H9 (cell line): ENCODE measurements at regions not wholly inside any gene's neighbourhood (a gene's known extent, or its start where the extent isn't known, plus 50 kb on each side); places are given as distances from the start of the nearest gene placed in this dataset.

Experiments used
- DNase-seq: peaks from one replicate; pipeline ENCODE4 v3.0.0-alpha.2; 2017
- H2AFZ ChIP-seq: one replicate; pipeline ENCODE4 v1.6.1; 2013; ENCODE audit warnings: mild to moderate bottlenecking, low read length, control low read depth, moderate library complexity
- H2AK5ac ChIP-seq: 2 replicates; pipeline ENCODE4 v1.6.1; 2013; ENCODE audit warnings: low read length, control low read depth, mixed read lengths; ENCODE audit not compliant: insufficient read length
- H2BK120ac ChIP-seq: one replicate; pipeline ENCODE4 v1.6.1; 2013; ENCODE audit warnings: low read depth, mild to moderate bottlenecking, low read length, control low read depth, inconsistent platforms; ENCODE audit not compliant: poor library complexity, severe bottlenecking
- H2BK12ac ChIP-seq: 2 replicates; pipeline ENCODE4 v1.6.1; 2013; ENCODE audit warnings: low read length, control low read depth, mixed read lengths, low read depth; ENCODE audit not compliant: insufficient read length
- H2BK15ac ChIP-seq: 2 replicates; pipeline ENCODE4 v1.6.1; 2013; ENCODE audit warnings: low read depth, low read length, control low read depth
- H2BK20ac ChIP-seq: one replicate; pipeline ENCODE4 v1.6.1; 2013; ENCODE audit warnings: low read depth, mild to moderate bottlenecking, low read length, control low read depth, inconsistent platforms; ENCODE audit not compliant: poor library complexity, severe bottlenecking
- H2BK5ac ChIP-seq: 2 replicates; pipeline ENCODE4 v1.6.1; 2013; ENCODE audit warnings: low read length, control low read depth, mixed read lengths; ENCODE audit not compliant: insufficient read length
- H3K14ac ChIP-seq: 2 replicates; pipeline ENCODE4 v1.6.1; 2013; ENCODE audit warnings: low read length, control low read depth; ENCODE audit not compliant: insufficient read depth
- H3K18ac ChIP-seq: 2 replicates; pipeline ENCODE4 v1.6.1; 2013; ENCODE audit warnings: low read depth, mild to moderate bottlenecking, mixed read lengths, low read length, control low read depth; ENCODE audit not compliant: insufficient read length
- H3K23ac ChIP-seq: 2 replicates; pipeline ENCODE4 v1.6.1; 2013; ENCODE audit warnings: low read length, control low read depth, mixed read lengths, low read depth; ENCODE audit not compliant: insufficient read length
- H3K23me2 ChIP-seq: 2 replicates; pipeline ENCODE4 v1.6.1; 2013; ENCODE audit warnings: low read depth, mild to moderate bottlenecking, mixed read lengths, low read length, control low read depth; ENCODE audit not compliant: insufficient read length, poor library complexity, severe bottlenecking
- H3K27ac ChIP-seq: 2 replicates; pipeline ENCODE4 v1.5.1; 2013; ENCODE audit warnings: low read length, control low read depth, mixed read lengths, low read depth; ENCODE audit not compliant: insufficient read length
- H3K27me3 ChIP-seq: 2 replicates; pipeline ENCODE4 v1.6.1; 2013; ENCODE audit warnings: low read length, control low read depth, inconsistent platforms; ENCODE audit not compliant: insufficient read depth
- H3K4ac ChIP-seq: 2 replicates; pipeline ENCODE4 v1.6.1; 2013; ENCODE audit warnings: low read depth, mild to moderate bottlenecking, control low read depth, inconsistent platforms, low read length, moderate library complexity
- H3K4me1 ChIP-seq: 2 replicates; pipeline ENCODE4 v1.6.1; 2013; ENCODE audit warnings: low read length, control low read depth, inconsistent platforms; ENCODE audit not compliant: insufficient read depth
- H3K4me2 ChIP-seq: 2 replicates; pipeline ENCODE4 v1.6.1; 2013; ENCODE audit warnings: low read length, control low read depth, mixed read lengths; ENCODE audit not compliant: insufficient read length, insufficient read depth
- H3K56ac ChIP-seq: 2 replicates; pipeline ENCODE4 v1.6.1; 2013; ENCODE audit warnings: low read depth, mild to moderate bottlenecking, mixed read lengths, low read length, control low read depth; ENCODE audit not compliant: insufficient read length
- H3K79me1 ChIP-seq: 2 replicates; pipeline ENCODE4 v1.6.1; 2013; ENCODE audit warnings: low read depth, mild to moderate bottlenecking, moderate library complexity, low read length, control low read depth, inconsistent platforms; ENCODE audit not compliant: insufficient read depth, poor library complexity, severe bottlenecking
- H3K79me2 ChIP-seq: 2 replicates; pipeline ENCODE4 v1.6.1; 2013; ENCODE audit warnings: low read length, control low read depth, inconsistent platforms; ENCODE audit not compliant: insufficient read depth
- H3K9ac ChIP-seq: 2 replicates; pipeline ENCODE4 v1.6.1; 2013; ENCODE audit warnings: low read length, control low read depth, mixed read lengths; ENCODE audit not compliant: insufficient read length; ENCODE audit errors: extremely low read depth
- H3K9me3 ChIP-seq: one replicate; pipeline ENCODE4 v1.6.1; 2013; ENCODE audit warnings: low read depth, low read length, inconsistent platforms; ENCODE audit not compliant: control insufficient read depth
- H3T11ph ChIP-seq: one replicate; pipeline ENCODE4 v1.6.1; 2013; ENCODE audit warnings: mild to moderate bottlenecking, low read length, control low read depth, inconsistent platforms
- H4K20me1 ChIP-seq: one replicate; pipeline ENCODE4 v1.6.1; 2013; ENCODE audit not compliant: control insufficient read depth, insufficient read length, insufficient read depth
- H4K5ac ChIP-seq: 2 replicates; pipeline ENCODE4 v1.6.1; 2013; ENCODE audit warnings: low read depth, mild to moderate bottlenecking, mixed read lengths, low read length, control low read depth; ENCODE audit not compliant: insufficient read length
- H4K8ac ChIP-seq: replicated peaks from 2 replicates; pipeline ENCODE4 v1.6.1; 2013; ENCODE audit warnings: low read length, control low read depth, mixed read lengths, low read depth; ENCODE audit not compliant: insufficient read length
- H4K91ac ChIP-seq: 2 replicates; pipeline ENCODE4 v1.6.1; 2013; ENCODE audit warnings: low read depth, mild to moderate bottlenecking, moderate library complexity, mixed read lengths, low read length, control low read depth; ENCODE audit not compliant: insufficient read length
- H3K27ac Mint-ChIP-seq, 3 experiments: 2 replicates in 2 of 3; 3 replicates in 1 of 3; pipeline ENCODE4 v1.8.0; 2020 to 2021; ENCODE audit warnings: mixed read lengths in 3 of 3, mild to moderate bottlenecking in 1 of 3, moderate library complexity in 1 of 3
- H3K27me3 Mint-ChIP-seq: 2 replicates; pipeline ENCODE4 v1.8.0; 2021; ENCODE audit warnings: low read depth, mild to moderate bottlenecking, moderate library complexity, mixed read lengths
- H3K36me3 Mint-ChIP-seq, 3 experiments: 2 replicates in 2 of 3; 3 replicates in 1 of 3; pipeline ENCODE4 v1.8.0; 2020 to 2021; ENCODE audit warnings: low read depth in 3 of 3, mixed read lengths in 3 of 3; ENCODE audit not compliant: insufficient read depth in 1 of 3
- H3K4me1 Mint-ChIP-seq, 2 experiments: 2 replicates each; pipeline ENCODE4 v1.8.0; 2020; ENCODE audit warnings: mixed read lengths in 2 of 2
- H3K4me3 Mint-ChIP-seq, 2 experiments: 2 replicates in 1 of 2; 3 replicates in 1 of 2; pipeline ENCODE4 v1.8.0; 2020 to 2021; ENCODE audit warnings: mild to moderate bottlenecking in 2 of 2, mixed read lengths in 2 of 2, moderate library complexity in 1 of 2
- H3K9me3 Mint-ChIP-seq, 2 experiments: 2 replicates in 1 of 2; 3 replicates in 1 of 2; pipeline ENCODE4 v1.8.0; 2020; ENCODE audit warnings: mild to moderate bottlenecking in 2 of 2, mixed read lengths in 2 of 2, moderate library complexity in 1 of 2
- CTCF ChIP-seq: fragments of 200-600 bp; sonication (generic); conservative IDR thresholded peaks from 3 replicates; pipeline ENCODE4 v1.8.0; 2021; ENCODE audit warnings: antibody characterized with exemption, mild to moderate bottlenecking
- whole genome bisulfite sequencing: extraction: QIAGEN DNeasy Blood & Tissue Kit; methylation state at CpG from one replicate; pipeline ENCODE4 v1.1.7; 2013; ENCODE audit warnings: missing lambda C conversion rate, low lambda C conversion rate, mixed read lengths; ENCODE audit not compliant: insufficient read length; ENCODE audit errors: extremely low coverage; 5-methylcytosine and 5-hydroxymethylcytosine counted together

GRCh38 chr14:85463512-85463911 is 66.4 kb upstream of the FLRT2 start:
- H2BK15ac ChIP-seq = no peak overlapping the region

More at GRCh38 chr14:85463512-85463911, 66.4 kb upstream of the FLRT2 start:
- H3K4me1 Mint-ChIP-seq = peaks cover 17 to 18% of the 10 kb centered on the region in 2 experiments
- Histone ChIP-seq H4K91ac (no peak overlapping the region), H4K8ac (no peak overlapping the region), H3K4me1 (no peaks in the 10 kb centered on the region), H3K56ac (no peak overlapping the region), H2BK12ac (no peak overlapping the region), H3K14ac (no peak overlapping the region), H2BK5ac (no peak overlapping the region), H4K20me1 (no peaks in the 10 kb centered on the region), H3K27ac (no peak overlapping the region), H3T11ph (no peak overlapping the region), H3K23me2 (no peaks in the 10 kb centered on the region), H2BK20ac (no peak overlapping the region), H3K4me2 (no peak overlapping the region), H3K4ac (no peak overlapping the region), H2AFZ (no peak overlapping the region), H2AK5ac (no peak overlapping the region), H3K23ac (no peak overlapping the region), H3K9me3 (no peaks in the 10 kb centered on the region), H2BK120ac (no peak overlapping the region), H3K79me1 (no peaks in the 10 kb centered on the region), H3K9ac (no peak overlapping the region), H3K79me2 (no peaks in the 10 kb centered on the region), H3K27me3 (no peaks in the 10 kb centered on the region), H3K18ac (no peak overlapping the region), H4K5ac (no peak overlapping the region)
- H3K27ac Mint-ChIP-seq = no peak overlapping the region
- no peak for DNase-seq
- WGBS = no CpG with 5 or more reads among the region's 4 CpGs
- no peak for TF ChIP-seq CTCF
- no peaks in the 10 kb centered on the region; the same call in none of the 2 replicates for H3K27me3 Mint-ChIP-seq
- H3K36me3 Mint-ChIP-seq = no peaks in the 10 kb centered on the region
- no peak overlapping the region for H3K4me3 Mint-ChIP-seq
- no peaks in the 10 kb centered on the region; a peak in 1 of 5 replicates for H3K9me3 Mint-ChIP-seq
